PC-3 (cell line): ENCODE measurements at regions not wholly inside any gene's neighbourhood (a gene's known extent, or its start where the extent isn't known, plus 50 kb on each side); places are given as distances from the start of the nearest gene placed in this dataset.

Source experiments
- EZH2 ChIP-seq: fragments of 300-600 bp; sonication (generic); IDR thresholded peaks from one replicate; pipeline ENCODE4 v1.6.1; 2017; ENCODE audit warnings: antibody characterized with exemption, mild to moderate bottlenecking, low read length; ENCODE audit not compliant: unreplicated experiment
- TF ChIP-seq, protein P1 (sequence below): fragments of 300-600 bp; sonication (generic); conservative IDR thresholded peaks from 2 replicates; pipeline ENCODE4 v1.5.1; 2017; ENCODE audit warnings: antibody characterized with exemption, low read depth, mild to moderate bottlenecking, low read length

DNA sequence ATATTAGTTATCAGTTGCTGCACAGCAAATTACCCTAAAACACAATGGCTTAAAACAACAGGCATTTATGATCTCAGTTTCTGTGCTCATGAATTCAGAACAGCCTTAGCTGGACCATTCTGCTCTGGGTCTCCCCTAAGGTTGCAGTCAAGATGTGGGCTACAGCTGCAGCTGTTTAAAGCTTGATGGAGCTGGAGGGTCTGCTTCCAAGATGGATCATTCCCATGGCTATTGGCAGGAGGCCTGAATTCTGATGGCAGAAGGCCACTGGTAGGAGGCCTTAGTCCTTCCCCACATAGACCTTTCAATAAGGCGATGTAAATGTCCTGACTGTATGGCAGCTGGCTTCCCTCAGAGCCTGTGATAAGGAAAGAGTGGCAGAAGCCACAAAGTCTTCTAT is 118.6 kb upstream of the SERPINE2 start:
- TF ChIP-seq, protein P1, sequence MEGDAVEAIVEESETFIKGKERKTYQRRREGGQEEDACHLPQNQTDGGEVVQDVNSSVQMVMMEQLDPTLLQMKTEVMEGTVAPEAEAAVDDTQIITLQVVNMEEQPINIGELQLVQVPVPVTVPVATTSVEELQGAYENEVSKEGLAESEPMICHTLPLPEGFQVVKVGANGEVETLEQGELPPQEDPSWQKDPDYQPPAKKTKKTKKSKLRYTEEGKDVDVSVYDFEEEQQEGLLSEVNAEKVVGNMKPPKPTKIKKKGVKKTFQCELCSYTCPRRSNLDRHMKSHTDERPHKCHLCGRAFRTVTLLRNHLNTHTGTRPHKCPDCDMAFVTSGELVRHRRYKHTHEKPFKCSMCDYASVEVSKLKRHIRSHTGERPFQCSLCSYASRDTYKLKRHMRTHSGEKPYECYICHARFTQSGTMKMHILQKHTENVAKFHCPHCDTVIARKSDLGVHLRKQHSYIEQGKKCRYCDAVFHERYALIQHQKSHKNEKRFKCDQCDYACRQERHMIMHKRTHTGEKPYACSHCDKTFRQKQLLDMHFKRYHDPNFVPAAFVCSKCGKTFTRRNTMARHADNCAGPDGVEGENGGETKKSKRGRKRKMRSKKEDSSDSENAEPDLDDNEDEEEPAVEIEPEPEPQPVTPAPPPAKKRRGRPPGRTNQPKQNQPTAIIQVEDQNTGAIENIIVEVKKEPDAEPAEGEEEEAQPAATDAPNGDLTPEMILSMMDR, result no peak
- TF ChIP-seq EZH2, result no peak
